Glomerular visceral epithelial cell (primary cell): ENCODE measurements at regions not wholly inside any gene's neighbourhood (a gene's known extent, or its start where the extent isn't known, plus 50 kb on each side); places are given as distances from the start of the nearest gene placed in this dataset.

Source experiments
- DNase-seq: peaks from one replicate; pipeline ENCODE4 v3.0.0-alpha.2; 2016; ENCODE audit errors: extremely low spot score

- no peak for DNase-seq
These were observed 558.6 kb upstream of the HS6ST1 start for GRCh38 chr2:128876986-128877983.

GRCh38 chr2:128879161-128879560 is 560.5 kb upstream of the HS6ST1 start:
- DNase-seq: no peak

- DNase-seq: no peak
These were observed 576.2 kb upstream of the HS6ST1 start for GRCh38 chr2:128894896-128895295.

- DNase-seq: no peak
These were observed 583.1 kb upstream of the HS6ST1 start for GRCh38 chr2:128901572-128902391.

- no peak for DNase-seq
These were observed 585.0 kb upstream of the HS6ST1 start for GRCh38 chr2:128903637-128904036.

- no peak for DNase-seq
These were observed 592.6 kb upstream of the HS6ST1 start for GRCh38 chr2:128911276-128911675.

- no peak for DNase-seq
These were observed 595.7 kb upstream of the HS6ST1 start for GRCh38 chr2:128914320-128914719.

- DNase-seq: no peak
These were observed 603.1 kb upstream of the HS6ST1 start for GRCh38 chr2:128921751-128922150.

GRCh38 chr2:128922154-128922553 is 603.5 kb upstream of the HS6ST1 start:
- no peak for DNase-seq

- DNase-seq: no peak
These were observed 607.0 kb upstream of the HS6ST1 start for GRCh38 chr2:128925631-128926030.

- no peak for DNase-seq
These were observed 611.4 kb upstream of the HS6ST1 start for GRCh38 chr2:128930101-128930500.

GRCh38 chr2:128940378-128940777 is 621.7 kb upstream of the HS6ST1 start:
- no peak for DNase-seq

- no peak for DNase-seq
These were observed 623.1 kb upstream of the HS6ST1 start for GRCh38 chr2:128941751-128942150.

- no peak for DNase-seq
These were observed 630.7 kb upstream of the HS6ST1 start for GRCh38 chr2:128949360-128949759.

GRCh38 chr2:128950758-128951157 is 632.1 kb upstream of the HS6ST1 start:
- no peak for DNase-seq

- DNase-seq: no peak
These were observed 639.6 kb upstream of the HS6ST1 start for GRCh38 chr2:128958241-128958640.

GRCh38 chr2:128967646-128968045 is 649.0 kb upstream of the HS6ST1 start:
- DNase-seq: no peak

- DNase-seq: no peak
These were observed 650.7 kb upstream of the HS6ST1 start for GRCh38 chr2:128969374-128969773.

GRCh38 chr2:128970332-128971116 is 651.9 kb upstream of the HS6ST1 start:
- DNase-seq: no peak

GRCh38 chr2:128973566-128973965 is 654.9 kb upstream of the HS6ST1 start:
- no peak for DNase-seq

GRCh38 chr2:128978212-128978611 is 659.5 kb upstream of the HS6ST1 start:
- DNase-seq: no peak

GRCh38 chr2:128979182-128979581 is 660.5 kb upstream of the HS6ST1 start:
- no peak for DNase-seq
